GM21717 (cell line): ENCODE measurements at regions not wholly inside any gene's neighbourhood (a gene's known extent, or its start where the extent isn't known, plus 50 kb on each side); places are given as distances from the start of the nearest gene placed in this dataset.
"Not testable (repeated sequence)": the region's sequence is repeated elsewhere in the genome, so short reads cannot be mapped to it uniquely, and the experiment has no call there.

Experiments
- ATAC-seq: cut with Tn5 transposase; IDR thresholded peaks from one replicate; pipeline ENCODE4 v1.9.1; 2021; ENCODE audit warnings: mild to moderate bottlenecking, moderate library complexity; ENCODE audit not compliant: unreplicated experiment

GRCh38 chr3:106116733-106117489 lies 248.1 kb upstream of the CBLB start:
- no peak for ATAC-seq

- no peak for ATAC-seq
These were observed 248.7 kb upstream of the CBLB start for GRCh38 chr3:106117490-106117858.

GRCh38 chr3:106119614-106120082 lies 250.8 kb upstream of the CBLB start:
- no peak for ATAC-seq

- ATAC-seq: no peak
These were observed 251.5 kb upstream of the CBLB start for GRCh38 chr3:106120356-106120755.

- no peak for ATAC-seq
These were observed 252.9 kb upstream of the CBLB start for GRCh38 chr3:106121491-106122289.

GRCh38 chr3:106124818-106125217 lies 256.0 kb upstream of the CBLB start:
- ATAC-seq: no peak

- ATAC-seq: no peak
These were observed 256.5 kb upstream of the CBLB start for GRCh38 chr3:106125321-106125720.

GRCh38 chr3:106126067-106126845 lies 257.4 kb upstream of the CBLB start:
- no peak for ATAC-seq

GRCh38 chr3:106126846-106127235 lies 258.0 kb upstream of the CBLB start:
- no peak for ATAC-seq

- no peak for ATAC-seq
These were observed 261.1 kb upstream of the CBLB start for GRCh38 chr3:106129939-106130338.

- ATAC-seq: no peak
These were observed 261.8 kb upstream of the CBLB start for GRCh38 chr3:106130384-106131198.

- no peak for ATAC-seq
These were observed 266.8 kb upstream of the CBLB start for GRCh38 chr3:106135451-106136160.

GRCh38 chr3:106139826-106140225 lies 271.0 kb upstream of the CBLB start:
- ATAC-seq: no peak

GRCh38 chr3:106140431-106140830 lies 271.6 kb upstream of the CBLB start:
- ATAC-seq: no peak

- no peak for ATAC-seq
These were observed 275.2 kb upstream of the CBLB start for GRCh38 chr3:106144030-106144429.

- ATAC-seq: not testable (repeated sequence)
These were observed 279.7 kb upstream of the CBLB start for GRCh38 chr3:106148440-106149082.

GRCh38 chr3:106157411-106157810 lies 288.6 kb upstream of the CBLB start:
- ATAC-seq: no peak

GRCh38 chr3:106160396-106160795 lies 291.6 kb upstream of the CBLB start:
- ATAC-seq: no peak

- ATAC-seq: no peak
These were observed 292.4 kb upstream of the CBLB start for GRCh38 chr3:106161246-106161645.
